ENCODE measurements at regions not wholly inside any gene's neighbourhood (a gene's known extent, or its start where the extent isn't known, plus 50 kb on each side); places are given as distances from the start of the nearest gene placed in this dataset.

DNA sequence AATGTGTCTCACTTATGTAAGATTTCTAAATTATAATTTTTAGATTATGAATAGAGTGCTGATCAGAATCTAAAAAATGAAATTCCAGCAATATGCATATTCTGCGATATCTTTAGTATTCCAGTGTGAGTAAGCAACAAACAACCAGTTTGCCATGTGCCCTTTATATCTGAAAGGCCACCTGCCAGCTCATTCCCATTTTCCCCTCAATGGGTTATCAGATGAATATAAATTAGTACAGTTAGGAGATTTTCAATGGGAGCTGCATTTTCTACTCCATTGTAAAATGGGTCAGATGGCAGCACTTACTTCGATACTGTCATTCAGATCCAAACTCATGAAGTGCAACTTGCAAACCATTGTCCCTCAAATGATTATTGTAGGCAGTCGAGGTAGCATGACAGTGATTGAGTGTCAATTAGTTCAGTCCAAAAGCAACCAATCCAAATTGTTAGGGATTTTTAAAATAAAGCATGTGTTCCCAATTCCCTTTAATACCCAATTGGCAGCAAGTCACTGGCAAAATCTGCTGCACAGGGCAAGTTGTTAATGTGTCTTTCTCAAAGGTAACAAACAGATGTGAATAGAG is 680.3 kb downstream of the LRRIQ3 start:
- DNase-seq (ENCODE audit: low read depth, low spot score): no peak
- H3K27me3 ChIP-seq (replicated peaks in 1 of 2; ENCODE audit: control insufficient read depth in 2 of 2, insufficient read depth in 2 of 2, low read length in 1 of 2): no peaks in the 10 kb centered on the region
- SMC1A ChIA-PET (ENCODE audit: uncharacterized antibody, unreplicated experiment): no interaction called here
- H3K4me1 ChIP-seq (ENCODE audit: control insufficient read depth, insufficient read depth, low read length): no peaks in the 10 kb centered on the region
- no peak overlapping the region for H3K4me3 ChIP-seq
- intact Hi-C loops (cut with micrococcal nuclease; ENCODE audit: unreplicated experiment): no loop called here
- in situ Hi-C loops (cut with MboI): no loop called here
- RAD21 ChIA-PET (ENCODE audit: unreplicated experiment): no interaction called here
- CTCF ChIA-PET: interaction anchor here (0.7 to 1.1 kb wide), 2 partner anchors 11 to 17 kb away, joined by 3 read pairs; no protein-coding TSS in a partner anchor
- H3K9me3 ChIP-seq (replicated peaks; ENCODE audit: control insufficient read depth, insufficient read depth, low read length): no peaks in the 10 kb centered on the region
- no peak overlapping the region for H3K4me2 ChIP-seq (ENCODE audit: control insufficient read depth, insufficient read depth)
- no peak overlapping the region for H2AFZ ChIP-seq (ENCODE audit: control insufficient read depth, low read depth, low read length)
- ATAC-seq: no peak
- no peak overlapping the region for H3K9ac ChIP-seq (ENCODE audit: control insufficient read depth, insufficient read depth, low read length)
- no peaks in the 10 kb centered on the region for H4K20me1 ChIP-seq (ENCODE audit: control insufficient read depth, insufficient read depth)
- POLR2A ChIA-PET: no interaction called here
- H3K36me3 ChIP-seq (ENCODE audit: control insufficient read depth in 2 of 2, insufficient read depth in 2 of 2, low read length in 1 of 2): no peaks in the 10 kb centered on the region
- no TSS peak for BruUV-seq (replicated peaks)
- no peak overlapping the region for H3K27ac ChIP-seq (ENCODE audit: control insufficient read depth, insufficient read depth)
- 29% methylated on average over 3 of the region's 3 CpGs for WGBS (ENCODE audit: insufficient coverage, insufficient replicate concordance, low lambda C conversion rate, missing lambda C conversion rate)
- FAIRE-seq: no peak
- no peaks in the 10 kb centered on the region for H3K79me2 ChIP-seq (ENCODE audit: control insufficient read depth, insufficient read depth, low read length)
- TF ChIP-seq NR2F1 (conservative IDR thresholded peaks at IDR 0.05) (no peak), KDM1A (IDR thresholded peaks at IDR 0.05; ENCODE audit: borderline replicate concordance) (no peak), RCOR1 (conservative IDR thresholded peaks at IDR 0.05; ENCODE audit: low read depth, low read length) (no peak), TARDBP (IDR thresholded peaks at IDR 0.05; ENCODE audit: borderline replicate concordance) (no peak), STAT3 (IDR thresholded peaks at IDR 0.05; ENCODE audit: low read depth, low read length) (no peak), CHD2 (IDR thresholded peaks at IDR 0.05; ENCODE audit: borderline replicate concordance, low read depth, low read length) (no peak), CHD1 (IDR thresholded peaks at IDR 0.05; ENCODE audit: low read depth, low read length) (no peak), CREM (IDR thresholded peaks at IDR 0.05; ENCODE audit: low read depth) (no peak), RB1 (IDR thresholded peaks at IDR 0.05; ENCODE audit: borderline replicate concordance) (no peak), ZBED1 (IDR thresholded peaks at IDR 0.05; ENCODE audit: borderline replicate concordance) (no peak)
- TF ChIP-seq, protein P1, sequence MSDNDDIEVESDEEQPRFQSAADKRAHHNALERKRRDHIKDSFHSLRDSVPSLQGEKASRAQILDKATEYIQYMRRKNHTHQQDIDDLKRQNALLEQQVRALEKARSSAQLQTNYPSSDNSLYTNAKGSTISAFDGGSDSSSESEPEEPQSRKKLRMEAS (IDR thresholded peaks at IDR 0.05; ENCODE audit: low read depth, low read length): no peak
- TF ChIP-seq, protein P2, sequence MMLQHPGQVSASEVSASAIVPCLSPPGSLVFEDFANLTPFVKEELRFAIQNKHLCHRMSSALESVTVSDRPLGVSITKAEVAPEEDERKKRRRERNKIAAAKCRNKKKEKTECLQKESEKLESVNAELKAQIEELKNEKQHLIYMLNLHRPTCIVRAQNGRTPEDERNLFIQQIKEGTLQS (IDR thresholded peaks at IDR 0.05; ENCODE audit: borderline replicate concordance, extremely low read depth, low read depth, low read length): no peak
- TF ChIP-seq, protein P3, sequence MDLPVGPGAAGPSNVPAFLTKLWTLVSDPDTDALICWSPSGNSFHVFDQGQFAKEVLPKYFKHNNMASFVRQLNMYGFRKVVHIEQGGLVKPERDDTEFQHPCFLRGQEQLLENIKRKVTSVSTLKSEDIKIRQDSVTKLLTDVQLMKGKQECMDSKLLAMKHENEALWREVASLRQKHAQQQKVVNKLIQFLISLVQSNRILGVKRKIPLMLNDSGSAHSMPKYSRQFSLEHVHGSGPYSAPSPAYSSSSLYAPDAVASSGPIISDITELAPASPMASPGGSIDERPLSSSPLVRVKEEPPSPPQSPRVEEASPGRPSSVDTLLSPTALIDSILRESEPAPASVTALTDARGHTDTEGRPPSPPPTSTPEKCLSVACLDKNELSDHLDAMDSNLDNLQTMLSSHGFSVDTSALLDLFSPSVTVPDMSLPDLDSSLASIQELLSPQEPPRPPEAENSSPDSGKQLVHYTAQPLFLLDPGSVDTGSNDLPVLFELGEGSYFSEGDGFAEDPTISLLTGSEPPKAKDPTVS (IDR thresholded peaks at IDR 0.05; ENCODE audit: low read depth, low read length): no peak
- TF ChIP-seq, protein P4, sequence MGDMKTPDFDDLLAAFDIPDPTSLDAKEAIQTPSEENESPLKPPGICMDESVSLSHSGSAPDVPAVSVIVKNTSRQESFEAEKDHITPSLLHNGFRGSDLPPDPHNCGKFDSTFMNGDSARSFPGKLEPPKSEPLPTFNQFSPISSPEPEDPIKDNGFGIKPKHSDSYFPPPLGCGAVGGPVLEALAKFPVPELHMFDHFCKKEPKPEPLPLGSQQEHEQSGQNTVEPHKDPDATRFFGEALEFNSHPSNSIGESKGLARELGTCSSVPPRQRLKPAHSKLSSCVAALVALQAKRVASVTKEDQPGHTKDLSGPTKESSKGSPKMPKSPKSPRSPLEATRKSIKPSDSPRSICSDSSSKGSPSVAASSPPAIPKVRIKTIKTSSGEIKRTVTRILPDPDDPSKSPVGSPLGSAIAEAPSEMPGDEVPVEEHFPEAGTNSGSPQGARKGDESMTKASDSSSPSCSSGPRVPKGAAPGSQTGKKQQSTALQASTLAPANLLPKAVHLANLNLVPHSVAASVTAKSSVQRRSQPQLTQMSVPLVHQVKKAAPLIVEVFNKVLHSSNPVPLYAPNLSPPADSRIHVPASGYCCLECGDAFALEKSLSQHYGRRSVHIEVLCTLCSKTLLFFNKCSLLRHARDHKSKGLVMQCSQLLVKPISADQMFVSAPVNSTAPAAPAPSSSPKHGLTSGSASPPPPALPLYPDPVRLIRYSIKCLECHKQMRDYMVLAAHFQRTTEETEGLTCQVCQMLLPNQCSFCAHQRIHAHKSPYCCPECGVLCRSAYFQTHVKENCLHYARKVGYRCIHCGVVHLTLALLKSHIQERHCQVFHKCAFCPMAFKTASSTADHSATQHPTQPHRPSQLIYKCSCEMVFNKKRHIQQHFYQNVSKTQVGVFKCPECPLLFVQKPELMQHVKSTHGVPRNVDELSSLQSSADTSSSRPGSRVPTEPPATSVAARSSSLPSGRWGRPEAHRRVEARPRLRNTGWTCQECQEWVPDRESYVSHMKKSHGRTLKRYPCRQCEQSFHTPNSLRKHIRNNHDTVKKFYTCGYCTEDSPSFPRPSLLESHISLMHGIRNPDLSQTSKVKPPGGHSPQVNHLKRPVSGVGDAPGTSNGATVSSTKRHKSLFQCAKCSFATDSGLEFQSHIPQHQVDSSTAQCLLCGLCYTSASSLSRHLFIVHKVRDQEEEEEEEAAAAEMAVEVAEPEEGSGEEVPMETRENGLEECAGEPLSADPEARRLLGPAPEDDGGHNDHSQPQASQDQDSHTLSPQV (IDR thresholded peaks at IDR 0.05): no peak
- TF ChIP-seq, protein P5, sequence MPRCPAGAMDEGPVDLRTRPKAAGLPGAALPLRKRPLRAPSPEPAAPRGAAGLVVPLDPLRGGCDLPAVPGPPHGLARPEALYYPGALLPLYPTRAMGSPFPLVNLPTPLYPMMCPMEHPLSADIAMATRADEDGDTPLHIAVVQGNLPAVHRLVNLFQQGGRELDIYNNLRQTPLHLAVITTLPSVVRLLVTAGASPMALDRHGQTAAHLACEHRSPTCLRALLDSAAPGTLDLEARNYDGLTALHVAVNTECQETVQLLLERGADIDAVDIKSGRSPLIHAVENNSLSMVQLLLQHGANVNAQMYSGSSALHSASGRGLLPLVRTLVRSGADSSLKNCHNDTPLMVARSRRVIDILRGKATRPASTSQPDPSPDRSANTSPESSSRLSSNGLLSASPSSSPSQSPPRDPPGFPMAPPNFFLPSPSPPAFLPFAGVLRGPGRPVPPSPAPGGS (IDR thresholded peaks at IDR 0.05; ENCODE audit: borderline replicate concordance, insufficient read depth, low read depth, low read length, poor library complexity, severe bottlenecking): no peak
- TF ChIP-seq, protein P6, sequence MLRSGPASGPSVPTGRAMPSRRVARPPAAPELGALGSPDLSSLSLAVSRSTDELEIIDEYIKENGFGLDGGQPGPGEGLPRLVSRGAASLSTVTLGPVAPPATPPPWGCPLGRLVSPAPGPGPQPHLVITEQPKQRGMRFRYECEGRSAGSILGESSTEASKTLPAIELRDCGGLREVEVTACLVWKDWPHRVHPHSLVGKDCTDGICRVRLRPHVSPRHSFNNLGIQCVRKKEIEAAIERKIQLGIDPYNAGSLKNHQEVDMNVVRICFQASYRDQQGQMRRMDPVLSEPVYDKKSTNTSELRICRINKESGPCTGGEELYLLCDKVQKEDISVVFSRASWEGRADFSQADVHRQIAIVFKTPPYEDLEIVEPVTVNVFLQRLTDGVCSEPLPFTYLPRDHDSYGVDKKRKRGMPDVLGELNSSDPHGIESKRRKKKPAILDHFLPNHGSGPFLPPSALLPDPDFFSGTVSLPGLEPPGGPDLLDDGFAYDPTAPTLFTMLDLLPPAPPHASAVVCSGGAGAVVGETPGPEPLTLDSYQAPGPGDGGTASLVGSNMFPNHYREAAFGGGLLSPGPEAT (IDR thresholded peaks at IDR 0.05; ENCODE audit: low read depth): no peak
